CD8-positive, alpha-beta memory T cell (primary cell): ENCODE measurements at regions not wholly inside any gene's neighbourhood (a gene's known extent, or its start where the extent isn't known, plus 50 kb on each side); places are given as distances from the start of the nearest gene placed in this dataset.

Experiments used
- CTCF ChIA-PET: fragments of 350-600 bp; sonication (Branson Sonifier 250); formaldehyde crosslinking; loops from one replicate; lab custom pipeline; 2021; ENCODE audit warnings: antibody characterized with exemption; lab: Charles Lee
- POLR2A ChIA-PET: fragments of 350-600 bp; sonication (Branson Sonifier 250); formaldehyde crosslinking; loops from one replicate; lab custom pipeline; 2021; ENCODE audit warnings: antibody characterized with exemption; lab: Charles Lee
- DNase-seq, 5 donors: peaks; one replicate each; pipeline versions ENCODE4 v3.0.0 to v3.0.0-alpha.2; 2020 to 2022; ENCODE audit warnings: mixed read lengths in 1 of 5
- H3K27ac ChIP-seq: one replicate; pipeline ENCODE4 v1.7.0; 2013; ENCODE audit warnings: low read depth, mild to moderate bottlenecking, low read length, moderate library complexity
- H3K27me3 ChIP-seq: 2 replicates; pipeline ENCODE4 v1.7.0; 2013; ENCODE audit warnings: low read length, mild to moderate bottlenecking; ENCODE audit not compliant: insufficient read depth, poor library complexity, severe bottlenecking
- H3K36me3 ChIP-seq: 2 replicates; pipeline ENCODE4 v1.7.0; 2013; ENCODE audit warnings: mild to moderate bottlenecking, low read length, moderate library complexity; ENCODE audit not compliant: insufficient read depth
- H3K4me1 ChIP-seq: 2 replicates; pipeline ENCODE4 v1.7.0; 2013; ENCODE audit warnings: mild to moderate bottlenecking, low read length, moderate library complexity; ENCODE audit not compliant: insufficient read depth
- H3K4me3 ChIP-seq: 2 replicates; pipeline ENCODE4 v1.7.0; 2013; ENCODE audit warnings: mild to moderate bottlenecking, low read length
- H3K9me3 ChIP-seq: 2 replicates; pipeline ENCODE4 v1.7.0; 2013; ENCODE audit warnings: mild to moderate bottlenecking, low read length
- H3K27ac Mint-ChIP-seq, 8 donors: one replicate each; pipeline ENCODE4 v1.8.0; 2020 to 2021; ENCODE audit warnings: mixed read lengths in 8 of 8, mild to moderate bottlenecking in 6 of 8, inconsistent platforms in 3 of 8, moderate library complexity in 3 of 8
- H3K27me3 Mint-ChIP-seq, 2 donors: one replicate each; pipeline ENCODE4 v1.8.0; 2020 to 2021; ENCODE audit warnings: mixed read lengths in 2 of 2, mild to moderate bottlenecking in 1 of 2, moderate library complexity in 1 of 2
- H3K36me3 Mint-ChIP-seq, 3 donors: one replicate each; pipeline ENCODE4 v1.8.0; 2020 to 2021; ENCODE audit warnings: mixed read lengths in 3 of 3, inconsistent platforms in 1 of 3, mild to moderate bottlenecking in 1 of 3
- H3K4me1 Mint-ChIP-seq, 3 donors: one replicate each; pipeline ENCODE4 v1.8.0; 2020 to 2021; ENCODE audit warnings: mixed read lengths in 3 of 3, inconsistent platforms in 1 of 3, mild to moderate bottlenecking in 1 of 3
- H3K4me3 Mint-ChIP-seq, 7 donors: one replicate each; pipeline ENCODE4 v1.8.0; 2020 to 2021; ENCODE audit warnings: mixed read lengths in 7 of 7, mild to moderate bottlenecking in 6 of 7, moderate library complexity in 4 of 7, inconsistent platforms in 2 of 7
- H3K9me3 Mint-ChIP-seq, 5 donors: one replicate each; pipeline ENCODE4 v1.8.0; 2020 to 2022; ENCODE audit warnings: mixed read lengths in 5 of 5, mild to moderate bottlenecking in 3 of 5, moderate library complexity in 2 of 5, inconsistent platforms in 1 of 5

DNA sequence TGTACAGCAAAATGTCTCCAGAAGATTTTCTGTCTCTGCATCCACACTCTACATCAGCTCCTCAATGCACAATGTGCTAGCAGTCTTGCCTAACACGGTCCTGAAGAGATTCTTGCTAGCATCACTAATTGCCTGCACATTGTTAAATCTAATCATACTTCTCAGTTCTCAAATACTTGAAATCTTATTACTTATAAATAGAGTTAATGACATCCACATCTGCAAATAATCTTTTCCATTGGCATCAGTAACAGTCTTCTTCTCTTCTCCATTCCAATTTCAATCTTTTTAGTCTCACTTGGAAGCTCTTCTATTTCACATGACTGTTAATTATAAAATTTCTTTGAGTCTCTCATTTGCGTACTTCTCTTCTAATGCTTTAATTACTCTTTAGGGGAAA is 630.5 kb upstream of the SLITRK6 start:
- Mint-ChIP-seq H3K36me3 (peaks cover 0 to 4% (median 1%) of the 10 kb centered on the region in 3 donors), H3K27ac (no peak overlapping the region), H3K9me3 (peaks cover 7 to 23% (median 16%) of the 10 kb centered on the region in 5 donors), H3K27me3 (no peaks in the 10 kb centered on the region), H3K4me1 (no peaks in the 10 kb centered on the region), H3K4me3 (no peak overlapping the region)
- H3K9me3 ChIP-seq, result no peaks in the 10 kb centered on the region
- no peaks in the 10 kb centered on the region for H3K36me3 ChIP-seq
- H3K4me3 ChIP-seq, result no peak overlapping the region
- ChIA-PET CTCF (no interaction called here), POLR2A (no interaction called here)
- no peak overlapping the region for H3K27ac ChIP-seq
- no peaks in the 10 kb centered on the region for H3K27me3 ChIP-seq
- no peaks in the 10 kb centered on the region for H3K4me1 ChIP-seq
- DNase-seq, result no peak

DNA sequence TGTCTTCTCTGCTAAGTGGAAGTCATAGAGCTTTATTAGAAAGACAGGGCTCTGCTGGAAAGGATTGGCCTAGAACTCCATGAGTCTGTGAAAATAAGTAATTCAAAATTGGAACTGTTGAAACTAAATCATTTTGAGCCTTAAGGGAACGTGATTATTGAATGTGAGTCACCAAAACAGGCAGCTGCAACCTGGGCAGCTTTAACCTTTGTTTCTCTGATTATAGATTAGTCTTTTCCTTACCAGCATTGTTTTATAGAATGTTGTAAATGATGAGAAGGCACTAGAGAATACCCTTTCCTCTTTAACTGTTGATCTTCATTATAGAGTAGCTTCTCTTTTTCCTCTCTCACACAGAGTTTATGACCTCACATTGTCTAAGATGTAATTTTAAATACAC is 638.8 kb upstream of the SLITRK6 start:
- no peak overlapping the region for H3K27ac Mint-ChIP-seq
- no peaks in the 10 kb centered on the region for H3K9me3 ChIP-seq
- no peaks in the 10 kb centered on the region for H3K36me3 ChIP-seq
- DNase-seq, result no peak
- peaks cover 0 to 4% (median 1%) of the 10 kb centered on the region in 3 donors for H3K36me3 Mint-ChIP-seq
- CTCF ChIA-PET, result no interaction called here
- H3K27me3 ChIP-seq, result no peaks in the 10 kb centered on the region
- H3K4me3 ChIP-seq, result no peak overlapping the region
- H3K4me1 ChIP-seq, result no peaks in the 10 kb centered on the region
- H3K27ac ChIP-seq, result no peak overlapping the region
- H3K4me1 Mint-ChIP-seq, result no peaks in the 10 kb centered on the region
- no peaks in the 10 kb centered on the region for H3K27me3 Mint-ChIP-seq
- POLR2A ChIA-PET, result no interaction called here
- no peak overlapping the region for H3K4me3 Mint-ChIP-seq
- peaks cover 9 to 26% (median 14%) of the 10 kb centered on the region in 5 donors for H3K9me3 Mint-ChIP-seq

DNA sequence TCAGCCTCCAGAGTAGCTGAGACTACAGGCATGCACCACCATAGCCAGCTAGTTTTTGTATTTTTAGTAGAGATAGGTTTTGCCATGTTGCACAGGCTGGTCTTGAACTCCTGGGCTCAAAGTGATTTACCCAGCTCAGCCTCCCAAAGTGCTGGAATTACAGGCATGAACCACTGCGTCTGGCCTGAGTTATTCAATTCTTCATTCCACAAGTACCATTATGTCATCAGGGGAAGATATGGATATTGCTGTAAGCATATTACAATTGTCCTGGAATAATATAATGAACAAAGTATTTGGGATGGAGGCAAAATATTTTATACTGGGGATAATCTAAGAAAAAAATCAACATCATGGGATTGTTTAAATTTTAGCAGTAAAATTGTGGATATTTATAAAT is 646.0 kb upstream of the SLITRK6 start:
- H3K4me3 Mint-ChIP-seq, result no peak overlapping the region
- ChIA-PET POLR2A (no interaction called here), CTCF (no interaction called here)
- H3K4me3 ChIP-seq, result no peak overlapping the region
- no peaks in the 10 kb centered on the region for H3K4me1 ChIP-seq
- no peak overlapping the region for H3K27ac Mint-ChIP-seq
- H3K9me3 ChIP-seq, result no peaks in the 10 kb centered on the region
- no peaks in the 10 kb centered on the region for H3K4me1 Mint-ChIP-seq
- H3K36me3 Mint-ChIP-seq, result peaks cover 0 to 3% (median 0%) of the 10 kb centered on the region in 3 donors
- H3K36me3 ChIP-seq, result no peaks in the 10 kb centered on the region
- H3K27me3 Mint-ChIP-seq, result no peaks in the 10 kb centered on the region
- peaks cover 3 to 22% (median 10%) of the 10 kb centered on the region in 5 donors for H3K9me3 Mint-ChIP-seq
- H3K27ac ChIP-seq, result no peak overlapping the region
- H3K27me3 ChIP-seq, result no peaks in the 10 kb centered on the region
- no peak for DNase-seq

DNA sequence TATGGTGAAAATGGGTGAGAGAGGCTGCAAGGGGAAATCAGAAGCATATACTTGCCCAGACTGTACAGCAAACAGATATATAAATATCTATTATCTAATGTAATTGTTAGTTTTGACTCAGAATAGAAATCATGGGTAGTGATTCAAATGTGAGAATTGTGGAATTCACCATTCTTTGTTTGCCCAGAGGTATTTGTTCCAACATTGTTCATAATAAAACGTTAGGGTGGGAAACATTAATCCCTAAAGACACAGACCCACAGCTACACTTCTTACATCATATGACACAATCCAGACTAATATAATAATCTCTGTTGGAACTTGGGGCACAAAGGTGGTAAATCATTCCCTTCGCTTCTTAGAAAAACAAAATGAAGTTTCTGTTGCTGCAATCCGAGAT is 646.5 kb upstream of the SLITRK6 start:
- no peak overlapping the region for H3K27ac Mint-ChIP-seq
- no peak for DNase-seq
- H3K27ac ChIP-seq, result no peak overlapping the region
- H3K4me1 ChIP-seq, result no peaks in the 10 kb centered on the region
- H3K4me3 ChIP-seq, result no peak overlapping the region
- H3K36me3 ChIP-seq, result no peaks in the 10 kb centered on the region
- H3K9me3 ChIP-seq, result no peaks in the 10 kb centered on the region
- H3K4me1 Mint-ChIP-seq, result no peaks in the 10 kb centered on the region
- H3K4me3 Mint-ChIP-seq, result no peak overlapping the region
- POLR2A ChIA-PET, result no interaction called here
- CTCF ChIA-PET, result no interaction called here
- H3K36me3 Mint-ChIP-seq, result peaks cover 0 to 3% (median 0%) of the 10 kb centered on the region in 3 donors
- H3K27me3 Mint-ChIP-seq, result no peaks in the 10 kb centered on the region
- no peaks in the 10 kb centered on the region for H3K27me3 ChIP-seq
- peaks cover 3 to 23% (median 10%) of the 10 kb centered on the region in 5 donors for H3K9me3 Mint-ChIP-seq

DNA sequence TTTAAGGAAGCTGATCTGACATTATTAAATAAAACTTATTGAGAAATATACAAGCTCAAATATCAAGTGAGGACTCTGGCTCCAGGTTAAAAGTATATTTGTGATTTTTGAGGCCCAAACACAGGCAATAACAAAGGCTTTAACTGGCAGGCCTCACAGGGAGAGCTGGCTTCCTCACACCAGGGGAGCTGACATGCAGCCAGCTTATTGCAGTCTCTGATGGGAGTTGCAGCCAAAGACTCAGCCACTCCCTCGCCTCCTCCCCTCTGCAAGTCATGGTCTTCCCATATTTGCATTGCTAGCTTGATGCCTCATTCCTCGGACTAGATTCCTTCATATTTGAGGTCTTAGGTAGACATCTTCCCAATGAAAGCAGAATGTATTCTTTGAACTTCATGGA is 647.1 kb upstream of the SLITRK6 start:
- Histone ChIP-seq H3K27me3 (no peaks in the 10 kb centered on the region), H3K4me1 (no peaks in the 10 kb centered on the region), H3K27ac (no peak overlapping the region), H3K4me3 (no peak overlapping the region), H3K9me3 (no peaks in the 10 kb centered on the region), H3K36me3 (no peaks in the 10 kb centered on the region)
- H3K36me3 Mint-ChIP-seq, result peaks cover 0 to 3% (median 0%) of the 10 kb centered on the region in 3 donors
- POLR2A ChIA-PET, result no interaction called here
- no peak overlapping the region for H3K4me3 Mint-ChIP-seq
- peaks cover 3 to 20% (median 10%) of the 10 kb centered on the region in 5 donors for H3K9me3 Mint-ChIP-seq
- DNase-seq, result peak in 1 of 5 donors; percentile 20
- H3K4me1 Mint-ChIP-seq, result no peaks in the 10 kb centered on the region
- CTCF ChIA-PET, result no interaction called here
- H3K27ac Mint-ChIP-seq, result no peak overlapping the region
- H3K27me3 Mint-ChIP-seq, result no peaks in the 10 kb centered on the region

DNA sequence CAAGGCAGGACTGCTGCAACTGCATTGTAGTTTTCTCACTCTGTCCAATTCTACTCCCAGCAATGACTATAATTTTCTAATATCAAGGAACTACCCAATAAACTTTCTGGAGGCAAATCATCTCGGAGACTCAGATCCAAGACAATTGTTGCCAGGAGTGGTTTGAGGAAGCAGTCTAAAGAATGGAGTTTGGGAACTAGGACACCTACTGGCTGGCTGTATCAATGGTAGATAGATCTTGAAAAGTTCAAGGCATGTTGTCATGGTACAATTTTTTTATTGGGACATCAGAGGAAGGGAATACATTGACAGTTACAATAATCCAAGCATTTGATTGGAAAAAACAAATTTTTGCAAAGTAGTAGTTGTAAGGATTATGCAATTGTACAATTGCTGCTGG is 648.3 kb upstream of the SLITRK6 start:
- peaks cover 5 to 27% (median 11%) of the 10 kb centered on the region in 5 donors for H3K9me3 Mint-ChIP-seq
- POLR2A ChIA-PET, result no interaction called here

GRCh38 chr13:86462011-86462410 is 662.8 kb upstream of the SLITRK6 start:
- Mint-ChIP-seq H3K27ac (no peak overlapping the region), H3K27me3 (no peaks in the 10 kb centered on the region), H3K36me3 (no peaks in the 10 kb centered on the region), H3K9me3 (peaks cover 0 to 32% (median 4%) of the 10 kb centered on the region in 5 donors), H3K4me1 (no peaks in the 10 kb centered on the region), H3K4me3 (no peak overlapping the region)
- Histone ChIP-seq H3K4me3 (no peak overlapping the region), H3K27ac (no peak overlapping the region), H3K9me3 (no peaks in the 10 kb centered on the region), H3K4me1 (no peaks in the 10 kb centered on the region), H3K27me3 (no peaks in the 10 kb centered on the region), H3K36me3 (no peaks in the 10 kb centered on the region)
- POLR2A ChIA-PET, result no interaction called here
- no peak for DNase-seq
- CTCF ChIA-PET, result no interaction called here

More for the DNA sequence above, 648.3 kb upstream of the SLITRK6 start:
- H3K4me3 ChIP-seq, result no peak overlapping the region
- H3K9me3 ChIP-seq, result no peaks in the 10 kb centered on the region
- CTCF ChIA-PET, result no interaction called here
- DNase-seq, result no peak
- Mint-ChIP-seq H3K4me1 (no peaks in the 10 kb centered on the region), H3K4me3 (no peak overlapping the region), H3K27me3 (no peaks in the 10 kb centered on the region), H3K27ac (no peak overlapping the region), H3K36me3 (peaks cover 0 to 3% (median 0%) of the 10 kb centered on the region in 3 donors)
- no peaks in the 10 kb centered on the region for H3K36me3 ChIP-seq
- no peak overlapping the region for H3K27ac ChIP-seq
- H3K4me1 ChIP-seq, result no peaks in the 10 kb centered on the region
- no peaks in the 10 kb centered on the region for H3K27me3 ChIP-seq

GRCh38 chr13:86464193-86464592 is 665.0 kb upstream of the SLITRK6 start:
- H3K27ac Mint-ChIP-seq, result no peak overlapping the region
- no peaks in the 10 kb centered on the region for H3K4me1 ChIP-seq
- no peak overlapping the region for H3K27ac ChIP-seq
- H3K4me3 Mint-ChIP-seq, result no peak overlapping the region
- DNase-seq, result no peak
- peaks cover 0 to 30% (median 7%) of the 10 kb centered on the region in 5 donors for H3K9me3 Mint-ChIP-seq
- ChIA-PET CTCF (no interaction called here), POLR2A (no interaction called here)
- H3K36me3 ChIP-seq, result no peaks in the 10 kb centered on the region
- no peaks in the 10 kb centered on the region for H3K27me3 ChIP-seq
- no peaks in the 10 kb centered on the region for H3K4me1 Mint-ChIP-seq
- H3K27me3 Mint-ChIP-seq, result no peaks in the 10 kb centered on the region
- no peak overlapping the region for H3K4me3 ChIP-seq
- no peaks in the 10 kb centered on the region for H3K9me3 ChIP-seq
- H3K36me3 Mint-ChIP-seq, result no peaks in the 10 kb centered on the region

- POLR2A ChIA-PET, result no interaction called here
- Mint-ChIP-seq H3K27ac (no peak overlapping the region), H3K36me3 (no peaks in the 10 kb centered on the region), H3K4me1 (no peaks in the 10 kb centered on the region), H3K27me3 (no peaks in the 10 kb centered on the region), H3K4me3 (no peak overlapping the region), H3K9me3 (peaks cover 4 to 35% (median 6%) of the 10 kb centered on the region in 5 donors)
- CTCF ChIA-PET, result no interaction called here
- H3K4me3 ChIP-seq, result no peak overlapping the region
- H3K27me3 ChIP-seq, result no peaks in the 10 kb centered on the region
- H3K9me3 ChIP-seq, result no peaks in the 10 kb centered on the region
- no peak for DNase-seq
- no peaks in the 10 kb centered on the region for H3K4me1 ChIP-seq
- no peaks in the 10 kb centered on the region for H3K36me3 ChIP-seq
- H3K27ac ChIP-seq, result no peak overlapping the region
Observed at GRCh38 chr13:86474971-86475370, 675.8 kb upstream of the SLITRK6 start.
